ENCODE measurements at regions not wholly inside any gene's neighbourhood (a gene's known extent, or its start where the extent isn't known, plus 50 kb on each side); places are given as distances from the start of the nearest gene placed in this dataset.
"Not testable (repeated sequence)": the region's sequence is repeated elsewhere in the genome, so short reads cannot be mapped to it uniquely, and the experiment has no call there.

DNA sequence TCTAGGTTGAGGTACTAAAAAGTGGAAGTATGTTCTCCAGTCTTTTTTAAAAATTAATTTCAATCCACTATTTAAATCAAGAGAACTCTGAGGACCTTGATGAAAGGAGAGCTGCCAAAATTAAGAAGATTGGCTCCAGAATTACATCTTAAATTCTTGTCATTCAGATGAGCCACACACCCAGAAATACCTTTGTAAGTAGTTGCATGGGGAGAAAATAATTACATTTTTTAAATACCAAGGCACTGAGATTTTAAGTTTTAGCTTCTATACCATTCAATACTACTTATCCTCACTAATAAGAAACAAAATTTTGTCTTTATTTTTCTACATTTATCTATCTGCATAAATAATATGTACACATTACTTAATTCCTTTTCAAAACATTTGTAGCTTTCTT lies 1132.8 kb downstream of the OTOL1 start:
- DNase-seq: no peak
- Histone ChIP-seq H3K27ac (ENCODE audit: low read depth in 1 of 2, low read length in 1 of 2) (no peak overlapping the region), H3K4me1 (ENCODE audit: control insufficient read depth in 5 of 5, insufficient read depth in 5 of 5, low read length in 5 of 5) (no peaks in the 10 kb centered on the region), H3K27me3 (ENCODE audit: control insufficient read depth in 3 of 3, insufficient read depth in 3 of 3, low read length in 2 of 3) (no peaks in the 10 kb centered on the region), H3K9ac (ENCODE audit: insufficient read depth in 1 of 2, low read length in 2 of 2) (no peak overlapping the region), H3K36me3 (ENCODE audit: control insufficient read depth in 4 of 4, insufficient read depth in 4 of 4, low read length in 4 of 4) (no peaks in the 10 kb centered on the region), H3K9me3 (ENCODE audit: control insufficient read depth in 4 of 4, insufficient read depth in 3 of 4, low read length in 3 of 4) (no peaks in the 10 kb centered on the region), H3K4me3 (no peak overlapping the region)
- TF ChIP-seq, protein P1, sequence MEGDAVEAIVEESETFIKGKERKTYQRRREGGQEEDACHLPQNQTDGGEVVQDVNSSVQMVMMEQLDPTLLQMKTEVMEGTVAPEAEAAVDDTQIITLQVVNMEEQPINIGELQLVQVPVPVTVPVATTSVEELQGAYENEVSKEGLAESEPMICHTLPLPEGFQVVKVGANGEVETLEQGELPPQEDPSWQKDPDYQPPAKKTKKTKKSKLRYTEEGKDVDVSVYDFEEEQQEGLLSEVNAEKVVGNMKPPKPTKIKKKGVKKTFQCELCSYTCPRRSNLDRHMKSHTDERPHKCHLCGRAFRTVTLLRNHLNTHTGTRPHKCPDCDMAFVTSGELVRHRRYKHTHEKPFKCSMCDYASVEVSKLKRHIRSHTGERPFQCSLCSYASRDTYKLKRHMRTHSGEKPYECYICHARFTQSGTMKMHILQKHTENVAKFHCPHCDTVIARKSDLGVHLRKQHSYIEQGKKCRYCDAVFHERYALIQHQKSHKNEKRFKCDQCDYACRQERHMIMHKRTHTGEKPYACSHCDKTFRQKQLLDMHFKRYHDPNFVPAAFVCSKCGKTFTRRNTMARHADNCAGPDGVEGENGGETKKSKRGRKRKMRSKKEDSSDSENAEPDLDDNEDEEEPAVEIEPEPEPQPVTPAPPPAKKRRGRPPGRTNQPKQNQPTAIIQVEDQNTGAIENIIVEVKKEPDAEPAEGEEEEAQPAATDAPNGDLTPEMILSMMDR (IDR thresholded peaks at IDR 0.05; ENCODE audit: control extremely low read depth, extremely low read depth): no peak
- no peak for ATAC-seq (ENCODE audit: insufficient read depth, low FRiP score)

DNA sequence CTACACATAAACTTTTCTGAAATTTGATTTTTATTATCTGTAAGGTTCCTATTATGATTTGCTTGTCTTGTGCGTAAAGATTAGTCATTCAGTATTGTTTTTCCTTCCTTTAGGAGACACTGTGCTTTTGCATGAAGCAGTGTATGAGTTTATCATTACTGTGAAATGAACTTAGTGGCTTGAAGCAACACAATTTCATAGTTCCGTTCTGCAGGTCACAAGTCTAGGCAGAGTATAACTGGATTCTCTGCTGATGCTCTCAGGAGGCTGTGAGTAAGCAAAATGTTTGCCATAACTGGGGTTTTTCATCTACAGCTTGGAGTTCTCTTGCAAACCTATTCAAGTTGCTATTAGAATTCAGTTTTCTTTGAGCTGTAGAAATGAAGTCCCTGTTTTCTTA lies 1136.1 kb downstream of the OTOL1 start:
- Histone ChIP-seq H3K9me3 (ENCODE audit: control insufficient read depth in 4 of 4, insufficient read depth in 3 of 4, low read length in 3 of 4) (peaks cover 0 to 8% (median 4%) of the 10 kb centered on the region in 4 donors), H3K4me1 (ENCODE audit: control insufficient read depth in 5 of 5, insufficient read depth in 5 of 5, low read length in 5 of 5) (no peaks in the 10 kb centered on the region), H3K27ac (ENCODE audit: low read depth in 1 of 2, low read length in 1 of 2) (no peak overlapping the region), H3K9ac (ENCODE audit: insufficient read depth in 1 of 2, low read length in 2 of 2) (no peak overlapping the region), H3K36me3 (ENCODE audit: control insufficient read depth in 4 of 4, insufficient read depth in 4 of 4, low read length in 4 of 4) (no peaks in the 10 kb centered on the region), H3K27me3 (ENCODE audit: control insufficient read depth in 3 of 3, insufficient read depth in 3 of 3, low read length in 2 of 3) (no peaks in the 10 kb centered on the region), H3K4me3 (no peak overlapping the region)
- 81 to 92% methylated on average over 2 of the region's 2 CpGs for WGBS, 2 donors
- no peak for DNase-seq
- TF ChIP-seq, protein P1 (IDR thresholded peaks at IDR 0.05; ENCODE audit: control extremely low read depth, extremely low read depth): no peak
- no peak for ATAC-seq (ENCODE audit: insufficient read depth, low FRiP score)

DNA sequence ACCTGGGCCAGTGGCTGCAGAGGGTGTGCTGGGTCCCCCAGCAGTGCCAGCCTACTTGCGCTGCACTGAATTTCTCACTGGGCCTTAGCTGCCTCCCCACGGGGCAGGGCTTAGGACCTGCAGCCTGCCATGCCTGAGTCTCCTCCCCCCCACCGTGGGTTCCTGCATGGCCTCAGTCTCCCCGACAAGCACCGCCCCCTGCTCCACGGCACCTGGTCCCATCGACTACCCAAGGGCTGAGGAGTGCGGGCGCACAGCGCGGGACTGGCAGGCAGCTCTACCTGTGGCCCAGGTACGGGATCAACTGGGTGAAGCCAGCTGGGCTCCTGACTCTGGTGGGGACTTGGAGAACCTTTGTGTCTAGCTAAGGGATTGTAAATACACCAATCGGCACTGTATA lies 1143.6 kb downstream of the OTOL1 start:
- WGBS, 2 donors: 93 to 96% methylated on average over 13 of the region's 13 CpGs
- not testable (repeated sequence) for H3K9ac ChIP-seq (ENCODE audit: insufficient read depth in 1 of 2, low read length in 2 of 2); H3K27ac ChIP-seq (ENCODE audit: low read depth in 1 of 2, low read length in 1 of 2); H3K27me3 ChIP-seq (ENCODE audit: control insufficient read depth in 3 of 3, insufficient read depth in 3 of 3, low read length in 2 of 3); ATAC-seq (ENCODE audit: insufficient read depth, low FRiP score); H3K36me3 ChIP-seq (ENCODE audit: control insufficient read depth in 4 of 4, insufficient read depth in 4 of 4, low read length in 4 of 4); H3K4me1 ChIP-seq (ENCODE audit: control insufficient read depth in 5 of 5, insufficient read depth in 5 of 5, low read length in 5 of 5); H3K4me3 ChIP-seq; DNase-seq
- peaks cover 0 to 11% (median 6%) of the 10 kb centered on the region in 4 donors for H3K9me3 ChIP-seq (ENCODE audit: control insufficient read depth in 4 of 4, insufficient read depth in 3 of 4, low read length in 3 of 4)

DNA sequence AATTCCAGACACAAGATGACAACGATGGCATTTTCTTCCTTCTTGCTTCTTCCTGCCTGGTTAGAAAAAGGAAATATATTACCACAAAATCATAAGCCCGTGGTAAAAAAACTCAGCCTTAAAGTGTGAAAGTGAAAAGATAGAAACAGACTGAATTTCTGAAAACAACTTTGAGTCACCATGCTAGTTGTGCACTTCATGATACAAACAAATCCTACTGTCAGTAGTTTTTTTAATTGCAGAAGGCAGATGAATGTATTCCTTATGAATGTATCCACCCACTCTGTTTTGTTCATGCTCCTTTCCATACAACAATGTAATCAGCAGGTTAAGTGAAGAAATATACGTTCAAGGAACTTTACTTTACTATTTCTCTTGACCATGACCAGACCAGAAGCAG lies 1144.7 kb downstream of the OTOL1 start:
- Histone ChIP-seq H3K4me3 (no peak overlapping the region), H3K36me3 (ENCODE audit: control insufficient read depth in 4 of 4, insufficient read depth in 4 of 4, low read length in 4 of 4) (no peaks in the 10 kb centered on the region), H3K4me1 (ENCODE audit: control insufficient read depth in 5 of 5, insufficient read depth in 5 of 5, low read length in 5 of 5) (no peaks in the 10 kb centered on the region), H3K9me3 (ENCODE audit: control insufficient read depth in 4 of 4, insufficient read depth in 3 of 4, low read length in 3 of 4) (peaks cover 0 to 8% (median 6%) of the 10 kb centered on the region in 4 donors), H3K27me3 (ENCODE audit: control insufficient read depth in 3 of 3, insufficient read depth in 3 of 3, low read length in 2 of 3) (no peaks in the 10 kb centered on the region), H3K9ac (ENCODE audit: insufficient read depth in 1 of 2, low read length in 2 of 2) (no peak overlapping the region), H3K27ac (ENCODE audit: low read depth in 1 of 2, low read length in 1 of 2) (no peak overlapping the region)
- 40 to 62% methylated on average over 3 of the region's 3 CpGs for WGBS, 2 donors
- DNase-seq: no peak
- no peak for ATAC-seq (ENCODE audit: insufficient read depth, low FRiP score)
- TF ChIP-seq, protein P1 (IDR thresholded peaks at IDR 0.05; ENCODE audit: control extremely low read depth, extremely low read depth): no peak
